ENCODE measurements at regions not wholly inside any gene's neighbourhood (a gene's known extent, or its start where the extent isn't known, plus 50 kb on each side); places are given as distances from the start of the nearest gene placed in this dataset.

DNA sequence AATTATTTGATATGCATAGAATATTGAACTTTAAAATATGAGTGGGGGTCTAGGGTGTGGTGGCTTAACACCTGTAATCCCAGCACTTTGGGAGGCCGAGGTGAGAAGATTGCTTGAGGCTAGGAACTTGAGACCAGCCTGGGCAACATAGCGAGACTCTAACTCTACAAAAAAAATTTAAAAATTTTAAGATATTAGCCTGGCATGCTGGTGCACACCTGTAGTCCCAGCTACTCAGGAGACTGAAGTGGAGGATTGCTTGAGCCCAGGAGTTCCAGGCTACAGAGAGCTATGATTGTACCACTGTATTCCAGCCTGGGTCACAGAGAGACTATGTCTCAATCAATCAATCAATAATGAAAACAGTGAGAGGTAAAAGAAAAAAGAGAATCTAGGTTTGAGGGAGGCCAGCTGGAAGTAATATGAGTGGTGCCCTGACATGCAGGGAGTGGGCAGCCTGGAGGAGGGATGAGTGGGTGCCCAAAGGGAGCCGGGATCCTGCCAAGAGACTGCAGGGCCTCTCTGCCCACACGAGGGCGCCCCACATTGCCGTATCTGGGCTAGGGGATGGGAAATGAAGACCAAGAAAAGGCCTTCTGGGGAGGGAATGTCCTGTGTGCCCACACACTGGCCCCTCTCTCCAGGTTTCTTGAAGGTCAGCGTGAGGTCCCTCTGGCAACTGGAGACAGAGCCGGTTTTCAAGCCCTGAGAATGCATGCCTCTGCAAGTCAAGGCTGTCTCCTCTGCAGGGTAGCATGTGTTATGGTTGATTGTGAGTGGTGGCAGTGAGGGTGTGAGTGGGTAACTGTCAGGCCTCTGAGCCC is 93.9 kb upstream of the PPM1J start:
- no peak for TF ChIP-seq ZNF274 (IDR thresholded peaks at IDR 0.05; ENCODE audit: low read depth, low read length)
- TF ChIP-seq YY1 (IDR thresholded peaks at IDR 0.05; ENCODE audit: insufficient read depth, insufficient read length) = no peak
- TF ChIP-seq SUZ12 (IDR thresholded peaks at IDR 0.05; ENCODE audit: extremely low read depth, insufficient read depth, insufficient read length) = no peak
